Fibroblast of skin of right biceps (primary cell): ENCODE measurements at regions not wholly inside any gene's neighbourhood (a gene's known extent, or its start where the extent isn't known, plus 50 kb on each side); places are given as distances from the start of the nearest gene placed in this dataset.

Experiments
- DNase-seq: peaks from one replicate; pipeline ENCODE4 v3.0.0-alpha.2; 2013

GRCh38 chr20:50242548-50242862, 51.9 kb downstream of the CEBPB start:
- DNase-seq = no peak

GRCh38 chr20:50242863-50243609, 52.4 kb downstream of the CEBPB start:
- DNase-seq = no peak

- no peak for DNase-seq
These were observed 53.2 kb downstream of the CEBPB start for GRCh38 chr20:50243610-50244351.

GRCh38 chr20:50244352-50245149, 53.9 kb downstream of the CEBPB start:
- no peak for DNase-seq

- DNase-seq = peak; percentile 49
These were observed 55.1 kb downstream of the CEBPB start for GRCh38 chr20:50245498-50246366.

- no peak for DNase-seq
These were observed 56.0 kb downstream of the CEBPB start for GRCh38 chr20:50246367-50247195.

- DNase-seq = no peak
These were observed 56.8 kb downstream of the CEBPB start for GRCh38 chr20:50247196-50248094.

GRCh38 chr20:50248104-50248641, 57.5 kb downstream of the CEBPB start:
- peak; percentile 33 for DNase-seq

GRCh38 chr20:50249447-50250388, 59.1 kb downstream of the CEBPB start:
- no peak for DNase-seq

GRCh38 chr20:50250679-50251382, 60.2 kb downstream of the CEBPB start:
- no peak for DNase-seq

- DNase-seq = no peak
These were observed 60.7 kb downstream of the CEBPB start for GRCh38 chr20:50251383-50251748.

- DNase-seq = peak; percentile 81
These were observed 61.4 kb downstream of the CEBPB start for GRCh38 chr20:50251992-50252511.

GRCh38 chr20:50252701-50253100, 62.1 kb downstream of the CEBPB start:
- DNase-seq = no peak

- DNase-seq = no peak
These were observed 62.5 kb downstream of the CEBPB start for GRCh38 chr20:50253101-50253500.

GRCh38 chr20:50254466-50255079, 63.9 kb downstream of the CEBPB start:
- DNase-seq = no peak

- peak; percentile 35 for DNase-seq
These were observed 65.9 kb downstream of the CEBPB start for GRCh38 chr20:50256577-50256976.

- DNase-seq = no peak
These were observed 67.2 kb downstream of the CEBPB start for GRCh38 chr20:50257860-50258259.
